ENCODE measurements at regions not wholly inside any gene's neighbourhood (a gene's known extent, or its start where the extent isn't known, plus 50 kb on each side); places are given as distances from the start of the nearest gene placed in this dataset.
A peak's percentile ranks its signal among the peaks of the same experiment; 100 is the strongest.

- H3K27me3 ChIP-seq (ENCODE audit: control insufficient read depth, insufficient read depth, low read length) = no peaks in the 10 kb centered on the region
- H3K9me3 ChIP-seq (ENCODE audit: control insufficient read depth, insufficient read depth, low read depth, low read length) = no peaks in the 10 kb centered on the region
- H3K79me2 ChIP-seq (ENCODE audit: control insufficient read depth, insufficient read depth, low read length) = no peaks in the 10 kb centered on the region
- no peak overlapping the region for H3K4me3 ChIP-seq (replicated peaks in 1 of 4; ENCODE audit: control extremely low read depth in 1 of 4, insufficient read depth in 1 of 4, low read depth in 3 of 4, low read length in 4 of 4)
- H3K36me3 ChIP-seq (ENCODE audit: control insufficient read depth, insufficient read depth, low read length) = no peaks in the 10 kb centered on the region
- no peaks in the 10 kb centered on the region for H3K4me1 ChIP-seq (ENCODE audit: control insufficient read depth, extremely low read depth, insufficient read depth, low read length)
- H2AFZ ChIP-seq (ENCODE audit: low read length) = no peak overlapping the region
- no peak for TF ChIP-seq CTCF (conservative IDR thresholded peaks at IDR 0.05 in 1 of 2, IDR thresholded peaks at IDR 0.05 in 1 of 2; ENCODE audit: low read depth in 1 of 2, low read length in 2 of 2)
- TF ChIP-seq EZH2 (IDR thresholded peaks at IDR 0.05; ENCODE audit: low read length, missing control alignments) = no peak
- no peak overlapping the region for H3K27ac ChIP-seq (ENCODE audit: insufficient read depth, low read length)
- no peak overlapping the region for H3K4me2 ChIP-seq (ENCODE audit: extremely low read depth, insufficient read depth, low read length)
- no peak overlapping the region for H3K9ac ChIP-seq (ENCODE audit: insufficient read depth, low read length)
- no peak for DNase-seq (ENCODE audit: low read depth in 2 of 2)
- H4K20me1 ChIP-seq (ENCODE audit: control insufficient read depth, extremely low read depth, insufficient read depth, low read length) = no peaks in the 10 kb centered on the region
Observed at GRCh38 chr14:100409651-100410050, 86.5 kb downstream of the SLC25A47 start.

GRCh38 chr14:100410056-100410565 is 87.0 kb downstream of the SLC25A47 start:
- Histone ChIP-seq H2AFZ (ENCODE audit: low read length) (no peak overlapping the region), H3K27ac (ENCODE audit: insufficient read depth, low read length) (no peak overlapping the region), H3K79me2 (ENCODE audit: control insufficient read depth, insufficient read depth, low read length) (no peaks in the 10 kb centered on the region), H3K4me3 (replicated peaks in 1 of 4; ENCODE audit: control extremely low read depth in 1 of 4, insufficient read depth in 1 of 4, low read depth in 3 of 4, low read length in 4 of 4) (no peak overlapping the region), H3K4me2 (ENCODE audit: extremely low read depth, insufficient read depth, low read length) (no peak overlapping the region), H3K36me3 (ENCODE audit: control insufficient read depth, insufficient read depth, low read length) (no peaks in the 10 kb centered on the region), H3K27me3 (ENCODE audit: control insufficient read depth, insufficient read depth, low read length) (no peaks in the 10 kb centered on the region), H4K20me1 (ENCODE audit: control insufficient read depth, extremely low read depth, insufficient read depth, low read length) (no peaks in the 10 kb centered on the region), H3K9ac (ENCODE audit: insufficient read depth, low read length) (no peak overlapping the region), H3K9me3 (ENCODE audit: control insufficient read depth, insufficient read depth, low read depth, low read length) (no peaks in the 10 kb centered on the region), H3K4me1 (ENCODE audit: control insufficient read depth, extremely low read depth, insufficient read depth, low read length) (no peaks in the 10 kb centered on the region)
- no peak for TF ChIP-seq CTCF (conservative IDR thresholded peaks at IDR 0.05 in 1 of 2, IDR thresholded peaks at IDR 0.05 in 1 of 2; ENCODE audit: low read depth in 1 of 2, low read length in 2 of 2)
- no peak for TF ChIP-seq EZH2 (IDR thresholded peaks at IDR 0.05; ENCODE audit: low read length, missing control alignments)
- peak in 1 of 2 donors; percentile 82 for DNase-seq (ENCODE audit: low read depth in 2 of 2)

- no peaks in the 10 kb centered on the region for H3K79me2 ChIP-seq (ENCODE audit: control insufficient read depth, insufficient read depth, low read length)
- H3K27ac ChIP-seq (ENCODE audit: insufficient read depth, low read length) = no peak overlapping the region
- H3K4me2 ChIP-seq (ENCODE audit: extremely low read depth, insufficient read depth, low read length) = no peak overlapping the region
- H3K9me3 ChIP-seq (ENCODE audit: control insufficient read depth, insufficient read depth, low read depth, low read length) = no peaks in the 10 kb centered on the region
- no peak overlapping the region for H2AFZ ChIP-seq (ENCODE audit: low read length)
- TF ChIP-seq EZH2 (IDR thresholded peaks at IDR 0.05; ENCODE audit: low read length, missing control alignments) (no peak), CTCF (conservative IDR thresholded peaks at IDR 0.05 in 1 of 2, IDR thresholded peaks at IDR 0.05 in 1 of 2; ENCODE audit: low read depth in 1 of 2, low read length in 2 of 2) (no peak)
- H3K4me3 ChIP-seq (replicated peaks in 1 of 4; ENCODE audit: control extremely low read depth in 1 of 4, insufficient read depth in 1 of 4, low read depth in 3 of 4, low read length in 4 of 4) = no peak overlapping the region
- peaks cover 14% of the 10 kb centered on the region for H3K4me1 ChIP-seq (ENCODE audit: control insufficient read depth, extremely low read depth, insufficient read depth, low read length)
- no peak for DNase-seq (ENCODE audit: low read depth in 2 of 2)
- no peak overlapping the region for H3K9ac ChIP-seq (ENCODE audit: insufficient read depth, low read length)
- no peaks in the 10 kb centered on the region for H3K27me3 ChIP-seq (ENCODE audit: control insufficient read depth, insufficient read depth, low read length)
- no peaks in the 10 kb centered on the region for H4K20me1 ChIP-seq (ENCODE audit: control insufficient read depth, extremely low read depth, insufficient read depth, low read length)
- no peaks in the 10 kb centered on the region for H3K36me3 ChIP-seq (ENCODE audit: control insufficient read depth, insufficient read depth, low read length)
Observed at GRCh38 chr14:100413699-100414098, 90.6 kb downstream of the SLC25A47 start.

Measured in fibroblast of lung (primary cell).